HEK293 (cell line): ENCODE measurements at regions not wholly inside any gene's neighbourhood (a gene's known extent, or its start where the extent isn't known, plus 50 kb on each side); places are given as distances from the start of the nearest gene placed in this dataset.

Source experiments
- CTCF ChIA-PET: fragments of 350-600 bp; formaldehyde crosslinking; extraction: SDS; loops from one replicate; lab custom pipeline; 2021; ENCODE audit warnings: antibody characterized with exemption; lab: Yijun Ruan, JAX
- POLR2A ChIA-PET: fragments of 300-600 bp; formaldehyde crosslinking; extraction: SDS; loops from one replicate; lab custom pipeline; 2020; ENCODE audit warnings: antibody characterized with exemption, inconsistent platforms; lab: Yijun Ruan, JAX
- H3K27ac ChIP-seq: fragments of 200-500 bp; sonication (Bioruptor generic); 2 replicates; pipeline ENCODE4 v1.5.1; 2014; ENCODE audit warnings: low read depth, low read length, control low read depth, inconsistent platforms; ENCODE audit errors: extremely low read depth
- H3K36me3 ChIP-seq, 2 experiments: fragments of 200-500 bp in 1 of 2; sonication (Bioruptor generic) in 1 of 2; 1 replicate in 1 of 2; 2 replicates in 1 of 2; pipeline ENCODE4 v1.5.1; 2014 to 2017; ENCODE audit warnings: inconsistent platforms in 2 of 2, low read length in 2 of 2; ENCODE audit not compliant: control insufficient read depth in 2 of 2, insufficient read depth in 1 of 2
- H3K4me1 ChIP-seq: fragments of 200-500 bp; sonication (Bioruptor generic); 2 replicates; pipeline ENCODE4 v1.5.1; 2014; ENCODE audit warnings: mild to moderate bottlenecking, low read length, inconsistent platforms; ENCODE audit not compliant: control insufficient read depth, insufficient read depth
- H3K4me3 ChIP-seq: 2 replicates; pipeline ENCODE4 v1.5.1; 2011; ENCODE audit warnings: low read depth, mild to moderate bottlenecking, control low read depth, low read length, moderate library complexity
- H3K9me3 ChIP-seq: fragments of 200-500 bp; sonication (Bioruptor generic); 2 replicates; pipeline ENCODE4 v1.5.1; 2014; ENCODE audit warnings: low read depth, low read length, inconsistent platforms; ENCODE audit not compliant: control insufficient read depth, insufficient read depth
- ATF2 ChIP-seq: fragments of 450-650 bp; formaldehyde crosslinking; IDR thresholded peaks from 2 replicates; pipeline ENCODE4 v1.5.1; 2016; ENCODE audit warnings: missing biosample characterization, missing genetic modification characterization, low read depth
- GLIS1 ChIP-seq: fragments of 450-650 bp; formaldehyde crosslinking; IDR thresholded peaks from 2 replicates; pipeline ENCODE4 v1.5.1; 2016; ENCODE audit warnings: missing biosample characterization, missing genetic modification characterization
- KLF1 ChIP-seq: fragments of 450-650 bp; formaldehyde crosslinking; IDR thresholded peaks from 2 replicates; pipeline ENCODE4 v1.5.1; 2016; ENCODE audit warnings: missing biosample characterization, missing genetic modification characterization
- KLF16 ChIP-seq: fragments of 450-650 bp; formaldehyde crosslinking; IDR thresholded peaks from 2 replicates; pipeline ENCODE4 v1.5.1; 2017; ENCODE audit warnings: missing biosample characterization, missing genetic modification characterization
- KLF7 ChIP-seq: fragments of 450-650 bp; formaldehyde crosslinking; IDR thresholded peaks from 2 replicates; pipeline ENCODE4 v1.5.1; 2016; ENCODE audit warnings: missing biosample characterization, missing genetic modification characterization, borderline replicate concordance
- PATZ1 ChIP-seq: fragments of 450-650 bp; formaldehyde crosslinking; IDR thresholded peaks from 2 replicates; pipeline ENCODE4 v1.5.1; 2016; ENCODE audit warnings: missing biosample characterization, missing genetic modification characterization
- SCRT1 ChIP-seq: fragments of 450-650 bp; formaldehyde crosslinking; IDR thresholded peaks from 2 replicates; pipeline ENCODE4 v1.5.1; 2016; ENCODE audit warnings: missing biosample characterization, missing genetic modification characterization, borderline replicate concordance
- TCF7L2 ChIP-seq: IDR thresholded peaks from 2 replicates; pipeline ENCODE4 v1.6.1; 2011; ENCODE audit warnings: low read depth, mild to moderate bottlenecking, inconsistent platforms, low read length, moderate library complexity, borderline replicate concordance
- ZBTB1 ChIP-seq: fragments of 450-650 bp; formaldehyde crosslinking; IDR thresholded peaks from 2 replicates; pipeline ENCODE4 v1.5.1; 2016; ENCODE audit warnings: missing biosample characterization, missing genetic modification characterization
- ZNF121 ChIP-seq: fragments of 450-650 bp; formaldehyde crosslinking; IDR thresholded peaks from 2 replicates; pipeline ENCODE4 v1.5.1; 2016; ENCODE audit warnings: missing biosample characterization, missing genetic modification characterization
- ZNF148 ChIP-seq: fragments of 450-650 bp; formaldehyde crosslinking; IDR thresholded peaks from 2 replicates; pipeline ENCODE4 v1.5.0; 2017; ENCODE audit warnings: missing biosample characterization, missing genetic modification characterization, borderline replicate concordance
- ZNF202 ChIP-seq: fragments of 450-650 bp; formaldehyde crosslinking; IDR thresholded peaks from 2 replicates; pipeline ENCODE4 v1.5.1; 2016; ENCODE audit warnings: missing biosample characterization, missing genetic modification characterization, borderline replicate concordance
- ZNF37A ChIP-seq: fragments of 450-650 bp; IDR thresholded peaks from 2 replicates; pipeline ENCODE4 v1.5.1; 2018; ENCODE audit warnings: missing biosample characterization, missing genetic modification characterization
- ZNF416 ChIP-seq: fragments of 450-650 bp; formaldehyde crosslinking; IDR thresholded peaks from 2 replicates; pipeline ENCODE4 v1.5.1; 2016; ENCODE audit warnings: missing biosample characterization, missing genetic modification characterization
- ZNF658 ChIP-seq: fragments of 450-650 bp; formaldehyde crosslinking; IDR thresholded peaks from 2 replicates; pipeline ENCODE4; 2016; ENCODE audit warnings: missing biosample characterization, missing genetic modification characterization
- ZNF677 ChIP-seq: fragments of 450-650 bp; IDR thresholded peaks from 2 replicates; pipeline ENCODE4 v1.5.0; 2018; ENCODE audit warnings: missing biosample characterization, mild to moderate bottlenecking, missing genetic modification characterization, moderate library complexity
- ZNF707 ChIP-seq: fragments of 450-650 bp; formaldehyde crosslinking; IDR thresholded peaks from 2 replicates; pipeline ENCODE4 v1.5.1; 2016; ENCODE audit warnings: missing biosample characterization, missing genetic modification characterization
- ZNF785 ChIP-seq: fragments of 450-650 bp; formaldehyde crosslinking; IDR thresholded peaks from 2 replicates; pipeline ENCODE4 v1.5.1; 2016; ENCODE audit warnings: missing biosample characterization, missing genetic modification characterization
- ZNF792 ChIP-seq: fragments of 450-650 bp; formaldehyde crosslinking; IDR thresholded peaks from 2 replicates; pipeline ENCODE4 v1.5.1; 2016; ENCODE audit warnings: missing biosample characterization, missing genetic modification characterization

GRCh38 chr3:104873331-104873730 is 493.4 kb upstream of the ALCAM start (continued):
- no peak for TF ChIP-seq SCRT1 (tag by site-specific recombination)
- no peak for TF ChIP-seq TCF7L2
- TF ChIP-seq ATF2 = no peak
- no peak for TF ChIP-seq KLF7 (tag by site-specific recombination)
- TF ChIP-seq, all 188 proteins: peak for 0

DNA sequence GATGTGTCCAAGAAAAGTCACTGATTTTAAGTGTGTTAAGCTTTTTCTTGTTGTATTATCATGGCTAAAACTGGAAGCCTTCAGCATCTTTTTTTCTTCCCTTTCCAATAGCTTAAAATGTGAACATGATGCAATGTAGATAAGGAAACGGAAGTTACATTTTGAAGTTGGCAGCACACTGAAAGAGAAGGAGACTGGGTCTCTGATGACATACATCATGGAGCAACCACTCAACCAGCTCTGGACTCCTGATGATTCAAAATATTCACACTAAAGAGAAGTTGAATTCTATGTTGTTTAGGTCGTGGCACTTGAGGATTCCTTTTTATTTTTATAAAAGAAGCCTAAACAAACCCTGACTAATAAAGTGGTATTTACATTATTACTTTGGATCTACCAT is 488.3 kb upstream of the ALCAM start:
- no peak overlapping the region for H3K4me3 ChIP-seq
- POLR2A ChIA-PET = interaction anchor here (0.6 kb wide), 1 partner anchor 138 kb away, joined by 3 read pairs; no protein-coding TSS in a partner anchor
- TF ChIP-seq ZNF416 (tag by site-specific recombination) = no peak
- no peak for TF ChIP-seq PATZ1 (tag by site-specific recombination)
- TF ChIP-seq SCRT1 (tag by site-specific recombination) = no peak
- TF ChIP-seq KLF16 = no peak
- TF ChIP-seq ZNF785 (tag by site-specific recombination) = no peak
- TF ChIP-seq ZNF202 (tag by site-specific recombination) = no peak
- TF ChIP-seq, all 188 proteins: peak for 0
- H3K4me1 ChIP-seq = no peaks in the 10 kb centered on the region
- H3K9me3 ChIP-seq = no peaks in the 10 kb centered on the region
- H3K27ac ChIP-seq = no peak overlapping the region
- CTCF ChIA-PET = interaction anchor here (0.8 kb wide), 1 partner anchor 725 kb away, joined by 3 read pairs; no protein-coding TSS in a partner anchor
- no peaks in the 10 kb centered on the region for H3K36me3 ChIP-seq

DNA sequence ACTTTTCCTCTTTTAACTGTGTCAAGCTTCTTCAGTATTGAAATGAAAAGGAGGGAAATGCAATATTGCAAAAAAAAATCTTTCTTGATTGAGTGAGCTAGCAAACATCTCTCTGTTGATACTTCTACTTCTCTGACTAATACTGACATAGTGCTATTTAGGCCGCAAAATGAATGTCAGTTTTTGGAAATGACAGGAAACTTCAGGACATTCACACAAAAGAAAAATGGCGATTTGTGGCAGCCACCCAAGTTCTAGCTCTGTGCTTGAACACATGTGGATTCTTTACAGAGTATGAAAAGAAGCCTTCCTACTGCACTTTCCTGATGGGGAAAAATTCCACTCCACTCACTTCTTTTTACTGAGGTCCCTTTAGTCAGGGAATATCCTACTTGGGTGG is 486.8 kb upstream of the ALCAM start:
- ChIA-PET CTCF (interaction anchor here (0.7 kb wide), 1 partner anchor 314 kb away, joined by 4 read pairs; no protein-coding TSS in a partner anchor), POLR2A (no interaction called here)
- Histone ChIP-seq H3K4me3 (no peak overlapping the region), H3K36me3 (no peaks in the 10 kb centered on the region), H3K4me1 (no peaks in the 10 kb centered on the region), H3K9me3 (no peaks in the 10 kb centered on the region), H3K27ac (no peak overlapping the region)
- no peak for TF ChIP-seq ZNF707 (tag by site-specific recombination)
- TF ChIP-seq ZNF37A (tag by site-specific recombination) = no peak
- TF ChIP-seq ZNF677 (tag by site-specific recombination) = no peak
- no peak for TF ChIP-seq KLF1 (tag by site-specific recombination)
- no peak for TF ChIP-seq ZNF792 (tag by site-specific recombination)
- TF ChIP-seq ZNF148 = no peak
- TF ChIP-seq ZBTB1 = no peak
- TF ChIP-seq ZNF121 (tag by site-specific recombination) = no peak
- TF ChIP-seq GLIS1 (tag by site-specific recombination) = no peak
- TF ChIP-seq ZNF658 = no peak
